GM21576 (cell line): ENCODE measurements at regions not wholly inside any gene's neighbourhood (a gene's known extent, or its start where the extent isn't known, plus 50 kb on each side); places are given as distances from the start of the nearest gene placed in this dataset.
"Not testable (repeated sequence)": the region's sequence is repeated elsewhere in the genome, so short reads cannot be mapped to it uniquely, and the experiment has no call there.

Source experiments
- ATAC-seq: cut with Tn5 transposase; IDR thresholded peaks from one replicate; pipeline ENCODE4 v1.9.1; 2021; ENCODE audit warnings: mild to moderate bottlenecking, moderate library complexity; ENCODE audit not compliant: unreplicated experiment

- no peak for ATAC-seq
These were observed 205.0 kb downstream of the BMP4 start for GRCh38 chr14:53751650-53752049.

GRCh38 chr14:53748691-53749090, 207.9 kb downstream of the BMP4 start:
- ATAC-seq = no peak

DNA sequence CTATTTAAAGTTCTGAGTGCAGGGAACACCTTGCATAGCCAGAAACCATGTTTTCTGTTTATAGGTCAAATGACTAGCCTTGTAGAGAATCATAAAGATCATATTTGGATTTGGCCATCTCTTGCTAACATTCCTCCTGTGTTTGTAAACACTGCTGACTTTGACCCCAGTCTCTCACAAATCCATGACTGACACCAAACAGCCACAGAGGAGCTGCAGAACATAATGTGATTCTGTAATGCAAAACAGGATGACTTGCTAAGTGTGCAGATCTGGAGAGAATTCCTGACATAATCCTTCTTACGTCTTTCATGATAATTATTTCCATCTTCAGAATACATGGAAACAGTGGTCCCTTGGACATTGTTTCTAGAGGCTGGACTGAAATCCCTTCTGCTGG, 211.8 kb downstream of the BMP4 start:
- no peak for ATAC-seq

DNA sequence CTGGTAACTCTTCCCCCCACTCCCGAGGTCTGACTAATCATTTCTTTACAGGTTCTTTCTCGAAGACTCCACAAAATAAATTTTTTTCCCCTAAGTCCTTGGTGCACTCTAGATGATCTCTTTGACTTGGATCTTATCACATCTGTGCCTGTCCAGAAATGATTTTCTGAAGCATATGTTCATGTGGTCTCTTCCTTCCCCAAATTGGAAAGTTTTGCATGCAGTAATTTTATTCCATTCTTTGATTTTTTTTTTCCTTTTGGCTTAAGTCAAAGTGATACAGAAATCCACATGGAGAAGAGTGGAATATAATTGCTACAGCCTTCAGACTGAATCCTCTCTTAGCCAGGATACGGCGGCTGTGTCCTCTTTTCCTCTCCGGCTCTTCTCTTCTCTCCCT, 213.3 kb downstream of the BMP4 start:
- ATAC-seq = no peak

DNA sequence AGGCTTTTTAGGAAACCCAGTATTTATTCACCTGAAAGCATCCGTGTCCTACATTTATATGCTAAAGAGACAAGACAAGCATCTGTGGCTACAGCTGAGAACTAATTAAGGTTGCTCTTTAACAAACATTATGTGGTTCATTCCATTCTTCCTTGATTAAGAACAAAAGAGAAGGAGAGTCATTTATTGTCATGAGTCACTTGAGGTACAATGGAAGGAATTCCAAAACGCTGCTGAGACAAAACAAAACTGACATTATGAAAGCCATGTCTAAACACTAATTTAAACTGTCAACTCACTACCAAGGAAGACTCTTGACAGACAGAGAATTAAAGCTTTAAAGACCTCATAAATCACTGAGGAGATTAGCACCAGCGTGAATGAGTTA, 214.4 kb downstream of the BMP4 start:
- no peak for ATAC-seq

DNA sequence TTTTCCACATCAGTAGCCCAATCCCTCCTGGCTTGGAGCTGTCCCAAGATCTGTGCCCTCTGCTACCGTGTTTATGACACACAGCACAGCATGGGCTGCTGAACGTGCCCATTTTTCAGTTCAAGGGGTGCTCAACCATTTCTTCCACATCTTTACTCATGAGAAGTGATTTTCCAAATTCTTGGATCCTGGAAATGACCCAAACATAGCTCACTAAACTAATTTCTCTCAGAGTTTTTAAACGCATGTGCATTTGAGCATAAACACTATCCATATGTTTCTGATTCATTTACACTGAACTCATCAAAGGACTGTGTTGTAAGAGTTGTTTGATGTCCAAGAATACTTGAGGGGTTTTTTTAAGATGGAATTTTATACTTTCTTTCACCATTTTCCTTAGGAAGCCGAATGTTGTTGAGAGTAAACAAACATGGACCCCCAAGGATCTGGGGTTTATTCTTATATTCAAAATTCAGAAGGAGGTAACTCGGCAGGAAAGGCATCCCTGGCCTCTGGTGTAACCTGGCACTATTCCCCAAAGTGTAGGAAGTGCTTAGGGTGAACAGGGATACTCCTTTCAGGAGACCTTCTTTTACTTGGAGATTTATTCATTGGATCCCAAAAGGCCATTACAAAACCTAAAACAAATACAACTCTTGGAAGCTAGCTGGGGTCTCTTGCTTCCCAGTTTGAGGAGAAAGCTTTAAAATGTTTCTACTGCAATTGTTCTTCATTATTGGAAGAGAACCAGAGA, 215.0 kb downstream of the BMP4 start:
- ATAC-seq = no peak

- ATAC-seq = no peak
These were observed 216.1 kb downstream of the BMP4 start for GRCh38 chr14:53740570-53740969.

DNA sequence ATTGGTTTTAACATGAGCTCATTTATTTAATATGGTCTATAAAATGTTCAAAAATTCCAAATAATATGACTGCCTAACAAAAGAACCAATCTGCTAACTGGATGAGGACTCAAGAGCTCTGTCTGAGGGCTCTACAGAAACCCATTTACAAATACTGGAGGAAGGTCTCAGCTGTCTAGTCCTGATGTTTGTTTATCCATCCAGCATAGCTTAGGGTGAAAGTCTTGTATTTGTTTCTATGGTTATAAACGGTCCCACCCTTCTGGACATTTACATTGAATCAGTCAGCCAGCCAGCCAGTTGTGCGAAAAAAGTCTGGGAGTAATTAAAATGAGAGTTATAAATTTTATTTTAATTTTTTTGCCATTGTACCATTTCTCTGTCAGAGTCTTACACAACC, 220.7 kb downstream of the BMP4 start:
- no peak for ATAC-seq

- ATAC-seq = no peak
These were observed 233.4 kb downstream of the BMP4 start for GRCh38 chr14:53723221-53723620.

DNA sequence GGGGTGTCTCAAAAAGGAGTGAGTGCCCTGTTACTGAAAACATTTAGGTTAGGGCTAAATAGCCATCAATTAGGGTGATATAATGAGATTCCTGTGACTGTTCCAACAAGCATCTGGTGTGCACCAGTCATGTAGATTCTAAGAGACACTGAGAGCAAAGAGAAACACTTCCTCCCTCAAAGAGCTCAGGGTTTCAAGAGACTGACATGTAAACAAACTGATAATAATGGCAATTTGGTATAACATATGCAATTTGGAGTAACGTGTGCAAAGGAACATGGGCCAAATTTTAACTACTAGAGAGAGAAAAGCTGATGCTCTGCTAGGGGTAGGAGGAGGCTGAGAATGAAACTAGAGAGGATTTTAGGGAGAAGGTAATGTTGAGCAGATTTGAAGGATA, 237.1 kb downstream of the BMP4 start:
- no peak for ATAC-seq

- no peak for ATAC-seq
These were observed 240.0 kb downstream of the BMP4 start for GRCh38 chr14:53716578-53716977.

DNA sequence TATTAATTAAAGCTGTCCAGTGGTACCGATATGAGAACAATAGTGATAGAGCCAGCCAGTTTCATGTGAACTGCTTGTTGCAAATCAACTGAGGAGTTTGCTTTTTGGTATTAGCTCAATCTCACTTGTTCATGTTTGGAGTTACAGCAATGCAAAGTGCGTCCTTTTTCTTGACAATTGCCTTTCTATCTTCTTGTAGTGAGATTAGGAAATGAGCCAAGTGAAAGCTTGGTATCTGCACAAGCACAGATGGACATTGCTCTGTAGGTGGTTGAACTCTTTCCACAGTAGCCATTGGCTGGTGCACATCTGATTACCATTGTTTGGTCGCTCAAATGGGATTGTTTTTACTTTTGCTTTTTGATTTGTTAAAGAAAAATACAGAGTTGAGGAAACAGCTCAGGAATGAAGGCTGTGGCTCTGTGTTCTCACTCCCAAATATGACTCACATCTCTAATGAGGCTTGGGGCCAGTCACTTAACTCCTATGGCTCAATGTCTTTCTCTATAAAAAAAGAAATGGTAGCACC, 241.4 kb downstream of the BMP4 start:
- no peak for ATAC-seq

- ATAC-seq = no peak
These were observed 242.0 kb downstream of the BMP4 start for GRCh38 chr14:53714495-53715192.

DNA sequence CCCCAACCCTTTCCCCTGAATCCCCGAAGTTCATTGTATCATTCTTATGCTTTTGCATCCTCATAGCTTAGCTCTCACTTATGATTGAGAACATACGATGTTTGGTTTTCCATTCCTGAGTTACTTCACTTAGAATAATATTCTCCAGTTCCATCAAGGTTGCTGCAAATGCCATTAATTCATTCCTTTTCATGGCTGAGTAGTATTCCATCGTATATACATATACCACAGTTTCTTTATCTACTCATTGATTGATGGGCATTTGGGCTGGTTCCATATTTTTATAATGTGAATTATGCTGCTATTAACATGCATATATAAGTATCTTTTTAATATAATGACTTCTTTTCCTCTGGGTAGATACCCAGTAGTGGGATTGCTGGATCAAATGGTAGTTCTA, 243.7 kb downstream of the BMP4 start:
- ATAC-seq = not testable (repeated sequence)

- no peak for ATAC-seq
These were observed 245.4 kb downstream of the BMP4 start for GRCh38 chr14:53711205-53711604.

DNA sequence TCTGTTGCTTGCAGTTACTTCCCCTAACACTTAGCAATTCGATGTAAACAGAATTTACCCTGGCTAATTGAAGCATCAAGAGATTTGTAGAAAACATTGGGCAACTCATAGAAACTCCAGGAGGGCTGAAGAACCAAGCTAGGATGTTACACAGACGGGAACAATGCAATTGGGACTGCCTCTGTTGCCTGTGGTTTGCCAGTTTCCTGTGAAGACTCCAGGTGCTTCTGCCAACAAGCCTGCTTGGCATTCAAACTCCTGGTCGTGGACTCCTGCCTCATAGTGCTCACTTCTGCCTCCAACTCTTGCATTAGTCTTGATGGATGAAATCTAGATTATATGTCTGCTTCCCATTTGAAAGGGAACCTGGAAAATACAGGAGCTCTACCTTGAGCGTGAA, 246.0 kb downstream of the BMP4 start:
- ATAC-seq = no peak

- ATAC-seq = no peak
These were observed 247.2 kb downstream of the BMP4 start for GRCh38 chr14:53709381-53709780.

DNA sequence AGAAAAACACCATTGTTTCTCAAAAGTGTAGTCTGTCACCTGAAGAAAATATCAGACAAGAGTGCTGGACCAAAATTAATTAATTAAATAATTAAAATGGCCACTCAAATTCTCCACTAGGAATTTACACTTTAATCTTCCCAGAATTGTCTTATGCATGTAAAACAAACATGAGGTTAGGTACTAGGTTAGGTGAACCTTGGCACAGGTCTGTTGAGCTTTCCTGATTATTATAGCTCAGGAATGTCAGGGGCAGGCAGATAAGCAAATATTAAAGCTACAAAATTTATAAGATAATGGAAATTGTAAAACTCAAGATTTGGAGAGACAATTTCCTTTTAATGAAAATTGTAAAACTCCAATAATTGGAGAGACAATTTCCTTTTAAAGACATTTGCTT, 253.2 kb downstream of the BMP4 start:
- no peak for ATAC-seq

DNA sequence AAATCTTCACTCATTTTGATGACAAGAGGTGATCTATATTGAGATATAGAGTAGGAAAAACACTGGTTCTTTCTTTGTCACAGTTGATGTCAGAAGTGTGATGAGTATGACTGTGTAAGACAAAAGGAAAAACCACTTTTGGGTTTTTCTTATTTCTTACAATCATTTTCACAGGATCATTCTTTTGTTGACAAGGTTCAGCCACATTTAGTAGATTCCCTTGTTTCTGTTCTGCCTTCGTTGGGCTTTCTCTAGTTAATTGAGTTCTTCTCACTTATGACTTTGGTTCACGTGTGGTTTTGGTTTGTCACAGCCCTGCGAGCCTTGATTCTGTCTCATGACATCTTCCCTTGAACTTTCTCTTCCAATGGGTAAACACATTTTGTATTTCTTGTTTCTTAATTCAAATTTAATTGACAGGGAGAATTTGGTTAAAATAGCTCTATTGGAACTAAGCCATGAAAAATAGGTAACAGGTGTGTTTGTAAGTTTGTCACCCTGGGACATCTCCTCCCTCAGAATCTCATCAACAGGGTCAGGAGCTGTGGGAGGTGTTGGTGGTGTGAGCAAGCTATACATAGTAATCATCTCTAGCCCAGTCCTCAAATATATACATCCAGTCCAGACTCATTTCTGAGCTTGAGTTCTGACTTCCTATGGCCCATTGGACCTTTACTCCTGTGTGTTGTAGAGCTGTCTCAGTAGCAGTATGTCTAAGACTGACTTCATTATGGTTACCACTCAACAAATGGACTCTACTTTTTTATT, 255.3 kb downstream of the BMP4 start:
- ATAC-seq = peak; percentile 56

GRCh38 chr14:53696217-53696965, 260.2 kb downstream of the BMP4 start:
- ATAC-seq = no peak

GRCh38 chr14:53695692-53696214, 260.9 kb downstream of the BMP4 start:
- no peak for ATAC-seq
